NCI-H128 (cell line): ENCODE measurements at regions not wholly inside any gene's neighbourhood (a gene's known extent, or its start where the extent isn't known, plus 50 kb on each side); places are given as distances from the start of the nearest gene placed in this dataset.

Experiments used
- DNase-seq: peaks from one replicate; lab custom pipeline; 2025; ENCODE audit not compliant: unreplicated experiment; lab: John Stamatoyannopoulos, UW

- DNase-seq: no peak
Measured at GRCh38 chr17:77426676-77427386, 286.1 kb downstream of the SEC14L1 start.

GRCh38 chr17:77427391-77427991 is 286.7 kb downstream of the SEC14L1 start:
- DNase-seq: no peak

GRCh38 chr17:77428020-77428748 is 287.4 kb downstream of the SEC14L1 start:
- DNase-seq: no peak

- no peak for DNase-seq
Measured at GRCh38 chr17:77428749-77429368, 288.1 kb downstream of the SEC14L1 start.

- DNase-seq: no peak
Measured at GRCh38 chr17:77429369-77429968, 288.7 kb downstream of the SEC14L1 start.

- DNase-seq: no peak
Measured at GRCh38 chr17:77429969-77430752, 289.4 kb downstream of the SEC14L1 start.

GRCh38 chr17:77432034-77432661 is 291.4 kb downstream of the SEC14L1 start:
- DNase-seq: no peak

- no peak for DNase-seq
Measured at GRCh38 chr17:77432742-77433141, 292.0 kb downstream of the SEC14L1 start.

GRCh38 chr17:77433385-77434135 is 292.8 kb downstream of the SEC14L1 start:
- DNase-seq: no peak

GRCh38 chr17:77434136-77435114 is 293.7 kb downstream of the SEC14L1 start:
- no peak for DNase-seq

- DNase-seq: no peak
Measured at GRCh38 chr17:77435272-77436057, 294.7 kb downstream of the SEC14L1 start.

- DNase-seq: no peak
Measured at GRCh38 chr17:77436058-77436442, 295.3 kb downstream of the SEC14L1 start.

GRCh38 chr17:77436481-77436880 is 295.7 kb downstream of the SEC14L1 start:
- no peak for DNase-seq

- DNase-seq: no peak
Measured at GRCh38 chr17:77437017-77437416, 296.2 kb downstream of the SEC14L1 start.

- no peak for DNase-seq
Measured at GRCh38 chr17:77437747-77438146, 297.0 kb downstream of the SEC14L1 start.

- DNase-seq: no peak
Measured at GRCh38 chr17:77438241-77439188, 297.7 kb downstream of the SEC14L1 start.
